ENCODE measurements at regions not wholly inside any gene's neighbourhood (a gene's known extent, or its start where the extent isn't known, plus 50 kb on each side); places are given as distances from the start of the nearest gene placed in this dataset.

GRCh38 chr1:67576474-67576873 lies 108.5 kb upstream of the GADD45A start:
- DNase-seq (ENCODE audit: low read depth, low spot score) = no peak
- Mint-ChIP-seq H3K36me3 (ENCODE audit: low read depth) (no peaks in the 10 kb centered on the region), H3K4me1 (peaks cover 7% of the 10 kb centered on the region), H3K27ac (ENCODE audit: unreplicated experiment) (no peak overlapping the region), H3K9me3 (peaks cover 2% of the 10 kb centered on the region), H3K4me3 (no peak overlapping the region), H3K27me3 (ENCODE audit: low read depth) (no peaks in the 10 kb centered on the region)
- no peak for TF ChIP-seq CTCF (conservative IDR thresholded peaks at IDR 0.05)

GRCh38 chr1:67577646-67578045 lies 107.4 kb upstream of the GADD45A start:
- no peak for DNase-seq (ENCODE audit: low read depth, low spot score)
- Mint-ChIP-seq H3K4me1 (peaks cover 7% of the 10 kb centered on the region), H3K27me3 (ENCODE audit: low read depth) (no peaks in the 10 kb centered on the region), H3K36me3 (ENCODE audit: low read depth) (no peaks in the 10 kb centered on the region), H3K4me3 (no peak overlapping the region), H3K27ac (ENCODE audit: unreplicated experiment) (no peak overlapping the region), H3K9me3 (peaks cover 3% of the 10 kb centered on the region)
- no peak for TF ChIP-seq CTCF (conservative IDR thresholded peaks at IDR 0.05)

GRCh38 chr1:67578397-67579020 lies 106.5 kb upstream of the GADD45A start:
- H3K36me3 Mint-ChIP-seq (ENCODE audit: low read depth) = no peaks in the 10 kb centered on the region
- H3K4me1 Mint-ChIP-seq = peaks cover 3% of the 10 kb centered on the region
- H3K27ac Mint-ChIP-seq (ENCODE audit: unreplicated experiment) = no peak overlapping the region
- no peak for DNase-seq (ENCODE audit: low read depth, low spot score)
- peaks cover 3% of the 10 kb centered on the region for H3K9me3 Mint-ChIP-seq
- no peak for TF ChIP-seq CTCF (conservative IDR thresholded peaks at IDR 0.05)
- no peak overlapping the region for H3K4me3 Mint-ChIP-seq
- no peaks in the 10 kb centered on the region for H3K27me3 Mint-ChIP-seq (ENCODE audit: low read depth)

- DNase-seq (ENCODE audit: low read depth, low spot score) = no peak
- Mint-ChIP-seq H3K27me3 (ENCODE audit: low read depth) (no peaks in the 10 kb centered on the region), H3K4me1 (no peaks in the 10 kb centered on the region), H3K9me3 (peaks cover 3% of the 10 kb centered on the region), H3K36me3 (ENCODE audit: low read depth) (no peaks in the 10 kb centered on the region), H3K27ac (ENCODE audit: unreplicated experiment) (no peak overlapping the region), H3K4me3 (no peak overlapping the region)
- no peak for TF ChIP-seq CTCF (conservative IDR thresholded peaks at IDR 0.05)
Observed at GRCh38 chr1:67579623-67580394, 105.2 kb upstream of the GADD45A start.

- Mint-ChIP-seq H3K36me3 (ENCODE audit: low read depth) (no peaks in the 10 kb centered on the region), H3K4me3 (no peak overlapping the region), H3K27me3 (ENCODE audit: low read depth) (no peaks in the 10 kb centered on the region), H3K27ac (ENCODE audit: unreplicated experiment) (no peak overlapping the region), H3K4me1 (no peaks in the 10 kb centered on the region), H3K9me3 (peaks cover 3% of the 10 kb centered on the region)
- no peak for DNase-seq (ENCODE audit: low read depth, low spot score)
- TF ChIP-seq CTCF (conservative IDR thresholded peaks at IDR 0.05) = no peak
Observed at GRCh38 chr1:67580691-67581403, 104.2 kb upstream of the GADD45A start.
